Nephron (organoid): ENCODE measurements at regions not wholly inside any gene's neighbourhood (a gene's known extent, or its start where the extent isn't known, plus 50 kb on each side); places are given as distances from the start of the nearest gene placed in this dataset.
A peak's percentile ranks its signal among the peaks of the same experiment; 100 is the strongest.

ENCODE experiments used
- H3K27ac Mint-ChIP-seq, 3 experiments: 2 replicates each; pipeline ENCODE4 v1.8.0; 2020; ENCODE audit warnings: mixed read lengths in 3 of 3, mild to moderate bottlenecking in 2 of 3, moderate library complexity in 1 of 3
- H3K27me3 Mint-ChIP-seq: 2 replicates; pipeline ENCODE4 v1.8.0; 2021; ENCODE audit warnings: low read depth, mild to moderate bottlenecking, moderate library complexity, mixed read lengths
- H3K36me3 Mint-ChIP-seq: 2 replicates; pipeline ENCODE4 v1.8.0; 2020; ENCODE audit warnings: low read depth, mixed read lengths
- H3K4me1 Mint-ChIP-seq: 2 replicates; pipeline ENCODE4 v1.8.0; 2020; ENCODE audit warnings: mixed read lengths
- H3K4me3 Mint-ChIP-seq, 3 experiments: 2 replicates each; pipeline ENCODE4 v1.8.0; 2020; ENCODE audit warnings: mild to moderate bottlenecking in 3 of 3, mixed read lengths in 3 of 3, moderate library complexity in 2 of 3
- H3K9me3 Mint-ChIP-seq: 2 replicates; pipeline ENCODE4 v1.8.0; 2020; ENCODE audit warnings: mixed read lengths
- TF ChIP-seq, protein P1 (sequence below), 3 experiments: fragments of 200-600 bp; sonication (generic); IDR thresholded peaks; one replicate each; pipeline ENCODE4 v1.5.0; 2021; ENCODE audit warnings: antibody characterized with exemption in 3 of 3; ENCODE audit not compliant: unreplicated experiment in 3 of 3

DNA sequence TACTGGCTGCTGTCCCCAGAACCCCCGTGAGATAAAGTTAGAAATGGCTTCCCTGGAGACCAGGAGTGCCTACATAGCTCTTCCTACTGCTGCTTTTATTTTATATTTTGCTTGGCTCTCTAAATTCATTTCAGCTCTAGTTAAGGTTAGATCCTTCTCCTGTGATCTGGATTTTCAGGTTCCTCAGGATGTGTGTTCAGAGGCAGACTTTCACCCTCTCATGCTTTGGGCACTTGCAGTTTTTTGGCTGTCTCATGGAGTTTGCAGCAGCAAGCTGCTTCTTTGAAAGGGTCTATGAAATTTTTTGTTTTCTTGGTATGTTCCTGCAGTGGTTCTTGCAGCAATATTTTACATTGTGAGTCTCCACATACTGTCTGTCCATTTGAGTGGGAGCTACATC lies 93.3 kb downstream of the ATP23 start:
- H3K27ac Mint-ChIP-seq: peak overlapping the region; percentile 29 to 60 (median 56)
- H3K9me3 Mint-ChIP-seq: peaks cover 73% of the 10 kb centered on the region
- H3K27me3 Mint-ChIP-seq: no peaks in the 10 kb centered on the region
- H3K36me3 Mint-ChIP-seq: peaks cover 12% of the 10 kb centered on the region
- peaks cover 6% of the 10 kb centered on the region for H3K4me1 Mint-ChIP-seq
- TF ChIP-seq, protein P1, sequence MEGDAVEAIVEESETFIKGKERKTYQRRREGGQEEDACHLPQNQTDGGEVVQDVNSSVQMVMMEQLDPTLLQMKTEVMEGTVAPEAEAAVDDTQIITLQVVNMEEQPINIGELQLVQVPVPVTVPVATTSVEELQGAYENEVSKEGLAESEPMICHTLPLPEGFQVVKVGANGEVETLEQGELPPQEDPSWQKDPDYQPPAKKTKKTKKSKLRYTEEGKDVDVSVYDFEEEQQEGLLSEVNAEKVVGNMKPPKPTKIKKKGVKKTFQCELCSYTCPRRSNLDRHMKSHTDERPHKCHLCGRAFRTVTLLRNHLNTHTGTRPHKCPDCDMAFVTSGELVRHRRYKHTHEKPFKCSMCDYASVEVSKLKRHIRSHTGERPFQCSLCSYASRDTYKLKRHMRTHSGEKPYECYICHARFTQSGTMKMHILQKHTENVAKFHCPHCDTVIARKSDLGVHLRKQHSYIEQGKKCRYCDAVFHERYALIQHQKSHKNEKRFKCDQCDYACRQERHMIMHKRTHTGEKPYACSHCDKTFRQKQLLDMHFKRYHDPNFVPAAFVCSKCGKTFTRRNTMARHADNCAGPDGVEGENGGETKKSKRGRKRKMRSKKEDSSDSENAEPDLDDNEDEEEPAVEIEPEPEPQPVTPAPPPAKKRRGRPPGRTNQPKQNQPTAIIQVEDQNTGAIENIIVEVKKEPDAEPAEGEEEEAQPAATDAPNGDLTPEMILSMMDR (IDR thresholded peaks at IDR 0.05; ENCODE audit: unreplicated experiment in 3 of 3): no peak
- H3K4me3 Mint-ChIP-seq: no peak overlapping the region

- TF ChIP-seq, protein P1 (IDR thresholded peaks at IDR 0.05; ENCODE audit: unreplicated experiment in 3 of 3): no peak
- Mint-ChIP-seq H3K27me3 (peaks cover 3% of the 10 kb centered on the region), H3K4me1 (no peaks in the 10 kb centered on the region), H3K9me3 (peaks cover 46% of the 10 kb centered on the region), H3K27ac (no peak overlapping the region), H3K36me3 (peaks cover 6% of the 10 kb centered on the region), H3K4me3 (no peak overlapping the region)
These were observed 100.1 kb downstream of the ATP23 start for GRCh38 chr12:58041441-58041840.

DNA sequence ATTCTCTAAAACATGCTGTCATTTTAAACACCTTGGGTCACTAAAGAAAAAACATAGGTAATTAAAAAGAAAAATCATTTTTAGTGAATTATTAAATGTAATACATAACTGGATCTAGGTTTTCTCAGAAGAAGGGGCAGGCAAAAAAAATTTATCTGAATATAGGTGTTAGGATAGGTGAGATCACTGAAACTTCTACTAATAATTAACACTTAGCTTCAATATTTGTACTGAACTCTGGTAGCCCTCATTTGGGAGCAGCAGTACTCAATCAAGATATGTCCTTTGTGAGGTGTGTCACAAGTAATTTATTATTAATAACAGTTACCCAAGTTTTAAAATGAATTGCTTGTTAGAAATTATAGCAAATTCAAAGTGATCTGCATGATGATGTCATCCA lies 103.6 kb downstream of the ATP23 start:
- Mint-ChIP-seq H3K4me3 (no peak overlapping the region), H3K4me1 (no peaks in the 10 kb centered on the region), H3K27ac (no peak overlapping the region), H3K27me3 (peaks cover 3% of the 10 kb centered on the region), H3K9me3 (peaks cover 36% of the 10 kb centered on the region), H3K36me3 (no peaks in the 10 kb centered on the region)
- TF ChIP-seq, protein P1 (IDR thresholded peaks at IDR 0.05; ENCODE audit: unreplicated experiment in 3 of 3): no peak

GRCh38 chr12:58046271-58046670 lies 104.9 kb downstream of the ATP23 start:
- no peaks in the 10 kb centered on the region for H3K4me1 Mint-ChIP-seq
- TF ChIP-seq, protein P1 (IDR thresholded peaks at IDR 0.05; ENCODE audit: unreplicated experiment in 3 of 3): no peak
- H3K4me3 Mint-ChIP-seq: no peak overlapping the region
- no peaks in the 10 kb centered on the region for H3K36me3 Mint-ChIP-seq
- peaks cover 3% of the 10 kb centered on the region for H3K27me3 Mint-ChIP-seq
- no peak overlapping the region for H3K27ac Mint-ChIP-seq
- H3K9me3 Mint-ChIP-seq: peaks cover 39% of the 10 kb centered on the region

- no peaks in the 10 kb centered on the region for H3K4me1 Mint-ChIP-seq
- no peaks in the 10 kb centered on the region for H3K27me3 Mint-ChIP-seq
- TF ChIP-seq, protein P1 (IDR thresholded peaks at IDR 0.05; ENCODE audit: unreplicated experiment in 3 of 3): no peak
- H3K27ac Mint-ChIP-seq: no peak overlapping the region
- peaks cover 44% of the 10 kb centered on the region for H3K9me3 Mint-ChIP-seq
- H3K4me3 Mint-ChIP-seq: no peak overlapping the region
- peaks cover 5% of the 10 kb centered on the region for H3K36me3 Mint-ChIP-seq
These were observed 110.0 kb downstream of the ATP23 start for GRCh38 chr12:58051378-58051777.

DNA sequence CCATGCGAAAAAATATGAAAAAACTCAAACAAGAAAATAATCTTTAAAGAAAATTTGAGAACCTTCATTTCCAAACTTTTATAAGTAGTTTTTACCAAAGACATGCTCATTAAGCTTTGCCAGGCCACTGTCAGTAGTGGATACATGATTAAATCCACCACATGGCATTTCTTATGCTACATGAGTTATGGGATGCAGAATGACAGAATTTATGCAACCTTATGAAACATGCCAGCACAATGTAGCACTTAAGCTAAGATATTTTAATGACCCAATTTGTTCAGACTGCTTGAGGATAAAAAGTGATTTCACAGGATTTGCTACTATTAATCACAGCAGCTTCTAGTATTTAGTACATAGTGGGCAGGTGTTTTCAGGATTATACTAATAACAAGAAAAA lies 123.3 kb downstream of the ATP23 start:
- Mint-ChIP-seq H3K4me3 (no peak overlapping the region), H3K9me3 (peaks cover 20% of the 10 kb centered on the region), H3K36me3 (no peaks in the 10 kb centered on the region), H3K4me1 (peaks cover 32% of the 10 kb centered on the region), H3K27ac (no peak overlapping the region), H3K27me3 (no peaks in the 10 kb centered on the region)
- TF ChIP-seq, protein P1 (IDR thresholded peaks at IDR 0.05; ENCODE audit: unreplicated experiment in 3 of 3): no peak
